Stimulated activated CD4-positive, alpha-beta T cell treated with anti-CD3 and anti-CD28 coated beads, Interleukin-12 subunit alpha, Interleukin-12 subunit beta, amount 100 ng/mL, for 48 hours (primary cell): ENCODE measurements at regions not wholly inside any gene's neighbourhood (a gene's known extent, or its start where the extent isn't known, plus 50 kb on each side); places are given as distances from the start of the nearest gene placed in this dataset.
"Not testable (repeated sequence)": the region's sequence is repeated elsewhere in the genome, so short reads cannot be mapped to it uniquely, and the experiment has no call there.

Experiments
- DNase-seq, 3 donors: peaks; one replicate each; pipeline ENCODE4 v3.0.0-alpha.2; 2020; ENCODE audit warnings: low read depth in 2 of 3, low spot score in 1 of 3

DNA sequence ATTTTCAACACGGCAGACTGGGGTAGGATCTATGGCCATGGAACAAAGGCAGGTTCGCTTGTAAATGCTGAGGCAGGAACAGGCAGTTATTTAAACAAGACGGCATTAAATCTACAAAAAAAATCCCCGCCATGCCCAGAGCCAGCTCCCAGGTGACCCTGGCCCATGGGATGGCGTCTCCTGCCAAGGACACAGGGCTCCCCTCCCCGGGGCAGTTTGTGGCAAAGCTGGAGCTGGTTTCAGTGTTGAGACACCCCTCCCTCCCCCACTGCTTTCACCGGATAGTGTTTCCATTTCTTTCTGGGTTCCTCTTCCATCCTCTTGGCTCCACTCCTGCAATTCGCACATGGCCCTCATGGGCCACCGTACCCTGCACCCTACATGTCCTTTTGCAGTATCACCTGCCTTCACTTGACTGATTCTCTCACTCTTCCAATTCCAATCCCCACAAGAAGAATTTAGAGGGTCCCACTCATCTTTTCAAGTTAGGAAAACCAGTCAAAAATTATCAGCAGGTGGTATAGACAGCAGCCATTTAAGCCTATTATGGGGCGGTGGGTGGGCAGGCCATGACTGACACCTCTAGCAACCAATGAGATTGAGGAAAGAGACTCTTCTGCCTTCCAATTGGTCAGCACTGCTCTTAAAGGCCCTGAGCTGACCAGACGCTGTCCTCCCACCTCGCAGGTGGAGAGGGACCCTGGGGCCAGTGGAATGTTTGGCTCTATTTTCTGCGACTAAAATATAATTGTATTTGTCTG, 52.0 kb downstream of the OLIG1 start:
- DNase-seq, result peak in 1 of 3 donors; percentile 12

DNA sequence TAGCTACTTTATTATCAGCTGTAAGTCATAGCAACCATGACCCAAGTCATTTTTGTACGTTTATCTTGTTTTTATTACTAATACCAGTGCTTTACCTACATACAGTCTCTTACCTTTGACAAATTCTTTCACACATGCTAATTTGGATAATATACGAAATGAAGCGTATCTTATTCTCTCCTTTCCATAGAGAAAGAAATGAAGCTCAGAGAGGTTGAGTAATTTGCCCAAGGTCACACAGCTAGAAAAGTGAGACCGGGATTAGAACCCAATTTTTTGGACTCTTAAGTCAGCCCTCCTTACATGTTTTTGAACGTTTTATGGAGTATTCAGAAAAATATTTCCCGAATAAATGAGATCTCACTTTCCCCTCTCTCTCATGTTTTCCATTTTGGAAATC, 52.6 kb downstream of the OLIG1 start:
- DNase-seq, result no peak

DNA sequence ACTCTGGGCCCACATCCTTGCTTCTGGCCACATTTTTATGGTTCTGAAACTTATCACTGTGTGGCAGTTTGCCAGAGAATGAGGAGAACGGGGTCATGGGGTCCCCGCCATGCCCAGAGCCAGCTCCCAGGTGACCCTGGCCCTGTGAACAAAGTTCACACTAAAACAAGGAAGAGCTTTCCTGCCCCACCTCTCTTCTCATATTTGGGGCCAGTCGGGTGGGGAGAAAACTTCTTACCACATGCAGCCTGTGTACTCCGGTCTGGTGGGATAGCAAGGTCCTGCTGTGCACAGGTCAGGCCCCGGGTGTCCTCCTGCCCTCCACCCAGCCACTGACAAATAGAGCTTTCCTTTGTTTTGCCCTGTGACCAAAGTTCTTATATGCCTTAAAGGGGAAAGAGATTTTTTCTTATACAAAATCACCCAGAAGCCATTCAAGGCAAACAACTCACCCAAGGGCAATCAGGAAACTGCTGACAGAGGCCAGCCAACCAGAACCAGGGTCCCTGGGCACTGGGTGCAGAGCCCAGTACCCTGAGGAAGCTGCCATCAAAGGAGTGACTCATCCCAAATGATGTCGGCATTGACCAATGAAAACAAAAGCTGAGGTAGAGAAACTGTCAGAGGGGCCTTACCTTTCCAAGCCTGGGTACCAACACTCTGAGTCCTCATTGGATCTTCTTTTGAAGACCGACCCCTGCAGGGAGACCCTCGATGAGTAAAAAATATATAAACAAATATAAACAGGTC, 53.6 kb downstream of the OLIG1 start:
- DNase-seq, result no peak

DNA sequence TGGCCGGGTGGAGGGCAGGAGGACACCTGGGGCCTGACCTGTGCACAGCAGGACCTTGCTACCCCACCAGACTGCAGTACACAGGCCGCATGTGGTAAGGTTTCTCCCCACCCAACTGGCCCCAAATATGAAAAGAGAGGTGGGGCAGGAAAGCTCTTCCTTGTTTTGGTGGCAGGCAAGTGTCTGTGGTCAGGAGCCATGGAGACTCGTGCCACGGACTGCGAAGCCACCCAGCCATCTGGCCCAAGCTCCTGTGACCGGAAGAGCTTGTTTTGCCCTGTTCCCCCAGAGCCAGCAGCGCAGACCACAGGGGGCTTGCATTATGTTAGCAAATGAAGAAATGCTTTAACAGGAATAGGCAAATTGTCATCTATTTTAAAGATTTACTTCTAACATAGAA, 54.9 kb downstream of the OLIG1 start:
- DNase-seq, result no peak

DNA sequence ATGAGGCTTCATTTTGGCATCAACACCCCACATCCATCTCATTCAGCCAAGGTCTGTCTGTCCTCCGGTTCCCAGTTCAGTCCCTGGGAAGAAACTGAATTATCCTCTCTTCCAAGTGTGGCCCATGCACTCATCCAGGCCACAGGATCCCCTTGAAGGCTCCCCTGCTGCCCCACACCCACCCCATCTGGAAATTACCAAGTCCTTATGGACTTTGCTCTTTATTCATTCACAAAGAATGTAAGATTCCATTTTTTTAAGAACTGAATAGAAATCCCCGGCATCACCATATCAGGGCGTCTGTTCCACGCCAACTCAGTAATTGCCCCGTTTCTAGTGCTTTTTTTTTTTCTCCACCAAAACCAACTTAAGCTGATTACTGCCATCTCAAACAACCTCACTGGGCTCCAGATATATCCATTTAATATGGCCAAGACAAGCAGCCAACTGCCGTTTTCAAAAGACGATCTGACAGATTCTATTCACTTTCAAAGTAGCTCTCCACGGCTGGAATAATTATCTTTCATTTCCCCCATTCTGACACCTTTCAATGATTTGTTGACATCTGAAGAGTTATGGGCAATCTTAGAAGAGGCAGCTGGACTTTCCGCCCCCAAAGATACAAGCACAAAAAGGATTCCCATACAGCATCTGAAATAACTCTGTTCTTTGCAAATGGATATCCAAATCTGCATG, 55.9 kb downstream of the OLIG1 start:
- no peak for DNase-seq

DNA sequence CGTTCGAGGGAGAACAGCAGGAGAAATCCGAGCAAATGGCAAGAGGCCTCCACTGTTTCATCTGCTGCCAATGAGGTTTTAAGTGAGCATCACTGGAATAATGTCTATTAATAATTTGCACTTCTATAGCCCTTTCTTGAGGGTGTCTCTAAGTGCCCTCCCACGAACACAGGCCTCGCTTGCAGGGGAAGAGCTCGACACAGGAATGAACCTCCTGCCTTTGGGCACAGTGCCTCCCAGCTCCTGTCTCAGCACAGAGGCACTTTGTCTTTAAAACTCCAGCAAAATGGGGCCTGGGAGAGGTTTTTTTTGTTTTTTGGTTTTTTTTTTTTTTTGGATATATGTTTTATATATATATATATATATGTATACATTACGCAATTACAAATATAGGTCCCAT, 56.6 kb downstream of the OLIG1 start:
- DNase-seq, result no peak

DNA sequence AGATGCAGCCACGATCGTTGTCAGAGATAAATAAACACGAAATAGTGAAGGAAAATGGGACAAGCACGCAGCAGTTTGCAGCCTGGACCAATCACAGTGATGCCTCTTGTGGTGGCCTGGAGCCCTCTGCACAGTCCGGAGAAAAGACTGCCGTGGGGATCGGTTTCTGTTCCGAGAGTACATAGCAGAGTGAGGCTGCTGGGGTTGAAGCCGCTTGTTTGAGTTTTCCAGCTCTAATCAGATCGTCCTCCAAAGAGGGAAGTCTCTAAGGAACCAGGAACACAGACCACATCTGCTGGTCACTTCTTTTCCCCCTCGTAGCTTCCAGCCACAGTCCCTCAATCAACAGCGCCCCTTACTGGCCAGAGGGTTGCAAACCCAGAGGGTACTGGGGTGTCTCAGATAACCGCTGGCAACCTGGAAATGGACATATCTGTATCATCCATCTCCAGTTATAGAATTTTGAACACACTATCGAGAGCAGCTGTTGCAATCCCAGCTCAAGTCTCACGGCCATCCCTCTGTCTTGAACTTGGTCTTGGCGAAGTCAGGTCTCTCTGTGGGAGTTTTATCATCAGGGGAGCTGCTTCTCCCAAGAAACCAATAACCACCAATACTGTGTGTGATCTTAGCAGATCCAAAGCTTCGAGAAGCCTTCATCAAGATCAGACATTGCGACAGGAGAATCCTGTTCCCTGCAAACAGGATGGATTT, 57.4 kb downstream of the OLIG1 start:
- DNase-seq, result peak; percentile 21 to 62 (median 51)

DNA sequence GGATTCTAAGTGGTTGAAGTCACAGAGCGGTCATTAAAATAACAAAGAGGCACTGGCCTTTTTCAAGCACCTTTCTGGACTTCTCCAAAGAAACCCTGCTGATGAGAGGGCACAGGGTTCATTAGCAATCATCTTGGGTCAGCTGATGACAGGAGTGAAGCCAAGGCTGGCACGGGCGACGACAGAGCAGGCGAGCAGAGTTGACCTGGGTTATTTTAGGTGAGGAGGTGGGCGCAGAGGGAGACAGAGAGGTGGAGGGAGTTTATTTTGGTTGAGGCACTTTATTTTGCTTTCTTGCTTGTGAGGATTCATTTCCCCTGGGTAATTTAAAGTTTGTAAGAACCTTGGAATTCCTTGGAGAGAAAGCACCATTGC, 57.9 kb downstream of the OLIG1 start:
- no peak for DNase-seq

DNA sequence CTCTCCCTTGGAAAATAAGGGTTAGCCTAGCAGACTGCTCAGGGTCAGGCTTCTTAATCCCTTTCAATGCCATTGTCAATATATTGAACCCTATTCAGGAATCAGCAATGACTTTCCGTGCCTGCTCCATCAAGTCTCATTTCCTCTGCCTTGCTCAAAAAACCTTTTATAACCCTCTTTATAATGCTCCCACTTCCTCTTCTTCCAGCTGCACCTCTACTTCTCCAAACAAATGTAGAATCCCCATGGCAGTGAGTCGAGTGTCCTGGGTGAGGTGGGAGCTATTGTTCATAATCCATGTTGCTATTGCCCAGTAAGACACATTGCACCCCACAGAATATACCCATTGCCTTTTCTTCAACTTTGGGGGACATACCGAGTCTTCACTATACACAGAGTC, 58.6 kb downstream of the OLIG1 start:
- DNase-seq, result no peak

DNA sequence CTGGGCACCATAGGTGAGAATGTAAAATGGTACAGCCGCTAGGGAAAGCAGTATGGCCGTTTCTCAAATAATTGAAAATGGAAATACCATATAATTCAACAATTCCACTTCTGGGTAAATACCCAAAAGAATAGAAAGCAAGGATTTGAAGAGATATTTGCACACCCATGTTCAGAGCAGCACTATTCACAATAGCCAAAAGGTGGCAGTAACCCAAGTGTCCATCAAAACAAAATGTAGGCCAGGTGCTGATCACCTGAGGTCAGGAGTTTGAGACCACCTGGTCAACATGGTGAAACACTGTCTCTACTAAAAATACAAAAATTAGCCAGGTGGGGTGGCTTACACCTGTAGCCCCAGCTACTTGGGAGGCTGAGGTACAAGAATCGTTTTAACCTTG, 62.1 kb downstream of the OLIG1 start:
- no peak for DNase-seq

DNA sequence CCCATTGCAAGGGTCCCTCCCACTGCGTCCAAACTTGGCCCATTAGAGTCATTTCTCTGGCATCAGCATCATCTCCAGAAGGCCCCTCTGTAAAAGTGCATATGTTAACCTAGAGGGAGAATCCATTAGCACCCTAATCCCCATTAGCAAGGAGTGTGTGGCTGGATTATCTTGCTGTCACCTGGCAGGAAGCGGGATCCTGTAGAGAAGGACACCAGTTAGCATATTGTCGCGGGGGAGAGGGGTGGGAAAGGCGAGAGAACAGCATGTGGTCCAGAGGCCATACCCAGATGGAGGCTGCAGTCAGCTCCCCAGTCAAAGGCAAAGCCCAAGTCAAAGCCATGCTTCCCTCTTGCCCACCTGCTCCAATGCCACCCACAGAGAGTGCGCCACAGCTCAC, 64.0 kb downstream of the OLIG1 start:
- no peak for DNase-seq

DNA sequence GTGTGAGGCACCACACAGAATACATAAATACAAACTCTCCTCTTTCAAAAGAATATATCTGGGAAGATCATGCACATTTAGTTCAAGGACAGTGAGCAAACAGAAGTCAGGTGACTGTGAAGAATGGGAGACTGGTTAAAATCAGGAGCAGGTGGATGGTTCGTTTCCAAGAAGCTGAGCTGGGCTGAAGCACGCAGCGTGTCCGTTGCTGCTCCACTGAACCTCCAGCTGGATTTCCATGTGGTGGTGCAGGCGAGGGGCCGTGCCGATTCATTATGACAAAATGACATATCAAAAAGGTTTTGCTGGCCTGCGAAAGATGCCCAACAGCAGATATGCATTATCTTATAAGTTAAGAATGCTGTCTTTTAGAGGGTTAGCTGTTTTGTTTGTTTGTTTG, 66.0 kb downstream of the OLIG1 start:
- DNase-seq, result no peak

DNA sequence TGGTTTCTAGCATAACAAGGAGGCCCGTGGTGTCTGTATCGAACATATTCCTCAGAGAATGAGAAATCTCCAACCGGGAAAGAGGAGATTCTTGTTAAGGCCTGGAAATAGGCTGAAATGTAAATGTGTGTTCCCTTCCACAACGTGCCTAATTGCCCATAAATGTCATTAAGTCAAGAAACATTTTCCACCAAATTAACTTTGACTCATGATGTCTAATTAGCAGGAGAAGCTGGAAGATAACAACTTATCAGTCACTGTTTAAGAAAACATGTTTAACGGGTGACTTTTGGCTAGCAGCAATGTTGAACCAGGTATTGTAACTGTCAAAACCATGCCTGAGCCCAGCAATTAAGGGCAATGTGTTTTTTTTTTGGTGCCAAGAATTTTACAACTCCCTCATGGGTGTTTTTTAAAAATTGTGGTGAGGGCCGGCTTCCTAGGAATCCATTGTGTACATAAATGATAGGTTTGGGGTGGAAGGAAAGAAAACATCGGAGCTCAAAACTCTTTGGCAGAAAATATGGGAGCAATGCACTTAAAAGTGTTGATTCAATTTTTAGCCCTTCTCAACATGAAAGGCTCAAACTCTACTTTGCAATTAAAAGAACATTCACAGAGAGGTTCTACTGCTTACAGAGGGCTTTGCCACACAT, 67.0 kb downstream of the OLIG1 start:
- no peak for DNase-seq

DNA sequence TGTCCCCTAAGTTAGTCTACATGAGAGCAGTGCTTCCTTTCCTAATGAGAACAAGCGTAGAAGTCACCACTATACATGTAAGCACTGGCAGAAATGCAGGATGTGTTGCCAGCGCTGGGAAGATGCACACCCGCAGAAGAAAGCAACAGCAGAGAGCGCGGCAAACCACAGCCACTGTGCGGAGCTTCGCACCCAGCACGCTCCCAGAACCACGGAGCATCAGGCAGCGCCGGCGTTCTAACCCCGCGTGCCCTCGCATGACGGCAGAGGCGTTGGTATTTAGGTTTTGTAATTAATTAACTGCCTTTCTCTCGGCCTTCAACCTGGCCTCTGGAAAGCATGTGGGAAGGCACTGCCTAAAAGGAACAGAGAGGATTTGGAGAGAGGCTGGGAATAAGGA, 69.1 kb downstream of the OLIG1 start:
- DNase-seq, result no peak

DNA sequence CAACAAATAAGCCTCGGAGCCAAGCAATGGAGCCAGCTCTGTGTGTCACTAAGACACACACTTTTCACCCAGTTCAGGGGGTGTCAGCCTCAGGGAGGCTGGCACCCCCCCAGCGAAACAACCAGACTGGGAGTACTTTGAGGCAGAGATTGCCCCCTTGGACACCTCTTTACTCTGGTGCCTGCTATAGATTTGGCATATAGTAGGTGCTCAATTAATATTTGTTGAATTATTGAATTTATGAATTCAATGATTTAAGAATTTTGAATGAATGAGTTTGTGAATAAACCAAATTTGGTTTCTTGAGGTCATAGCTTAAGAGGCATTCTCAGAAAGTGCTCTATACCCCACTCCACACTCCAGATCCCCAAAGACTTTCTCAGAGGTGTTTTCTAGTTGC, 70.3 kb downstream of the OLIG1 start:
- no peak for DNase-seq

DNA sequence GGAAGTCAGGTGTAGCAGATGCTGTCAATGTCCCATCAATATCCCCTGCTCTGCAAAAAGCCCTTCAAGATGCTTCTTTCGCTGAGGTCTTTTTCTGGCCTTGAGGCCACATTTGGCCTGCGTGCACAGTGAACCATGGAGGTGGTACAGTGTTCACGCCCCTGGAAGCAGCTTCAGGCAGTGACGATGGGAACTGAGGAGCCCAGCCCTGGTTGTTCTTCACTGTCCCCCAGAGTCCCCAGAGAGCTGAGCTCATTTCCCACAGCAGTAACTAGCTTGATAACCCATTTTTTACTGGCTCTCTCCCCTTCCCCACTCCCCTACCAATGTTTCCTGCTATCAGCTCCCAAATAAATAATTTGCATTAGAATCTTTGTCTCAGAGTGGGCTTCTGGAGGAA, 76.5 kb downstream of the OLIG1 start:
- no peak for DNase-seq

DNA sequence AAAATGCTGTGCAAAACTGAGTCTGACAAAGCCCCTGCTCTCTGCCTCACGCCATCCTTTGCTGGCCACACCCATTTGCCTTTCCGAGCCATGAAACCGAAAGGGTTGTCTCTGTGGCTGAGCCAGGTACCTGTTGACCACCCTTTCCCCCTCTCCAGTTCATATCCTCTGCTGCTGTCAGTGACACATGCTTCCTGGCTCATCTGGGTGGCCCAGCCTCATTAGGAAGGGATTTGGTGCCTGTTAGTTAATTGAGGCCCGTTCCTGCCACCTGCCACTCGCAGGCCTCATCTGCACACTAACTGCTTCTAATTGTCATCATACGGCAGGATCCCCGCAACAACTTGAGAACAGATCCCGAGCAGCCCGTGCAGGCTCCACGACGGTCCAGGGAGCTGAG, 79.2 kb downstream of the OLIG1 start:
- no peak for DNase-seq

DNA sequence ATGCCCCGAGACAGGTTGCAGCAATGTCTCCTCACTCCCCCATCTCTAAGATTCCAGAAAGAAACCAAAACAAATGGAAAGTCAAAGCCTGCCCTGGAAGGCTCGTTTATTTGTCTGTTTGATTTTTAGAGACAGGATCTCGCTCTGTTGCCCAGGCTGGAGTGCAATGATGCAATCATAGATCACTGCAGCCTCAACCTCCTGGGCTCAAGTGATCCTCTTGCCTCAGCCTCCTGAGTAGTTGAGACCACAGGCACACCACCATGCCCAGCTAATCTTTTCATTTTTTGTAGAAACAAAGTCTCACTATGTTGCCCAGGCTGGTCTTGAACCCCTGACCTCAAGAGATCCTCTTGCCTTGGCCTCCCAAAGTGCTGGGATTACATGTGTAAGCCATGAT, 78.8 kb upstream of the IFNAR2 start:
- not testable (repeated sequence) for DNase-seq

DNA sequence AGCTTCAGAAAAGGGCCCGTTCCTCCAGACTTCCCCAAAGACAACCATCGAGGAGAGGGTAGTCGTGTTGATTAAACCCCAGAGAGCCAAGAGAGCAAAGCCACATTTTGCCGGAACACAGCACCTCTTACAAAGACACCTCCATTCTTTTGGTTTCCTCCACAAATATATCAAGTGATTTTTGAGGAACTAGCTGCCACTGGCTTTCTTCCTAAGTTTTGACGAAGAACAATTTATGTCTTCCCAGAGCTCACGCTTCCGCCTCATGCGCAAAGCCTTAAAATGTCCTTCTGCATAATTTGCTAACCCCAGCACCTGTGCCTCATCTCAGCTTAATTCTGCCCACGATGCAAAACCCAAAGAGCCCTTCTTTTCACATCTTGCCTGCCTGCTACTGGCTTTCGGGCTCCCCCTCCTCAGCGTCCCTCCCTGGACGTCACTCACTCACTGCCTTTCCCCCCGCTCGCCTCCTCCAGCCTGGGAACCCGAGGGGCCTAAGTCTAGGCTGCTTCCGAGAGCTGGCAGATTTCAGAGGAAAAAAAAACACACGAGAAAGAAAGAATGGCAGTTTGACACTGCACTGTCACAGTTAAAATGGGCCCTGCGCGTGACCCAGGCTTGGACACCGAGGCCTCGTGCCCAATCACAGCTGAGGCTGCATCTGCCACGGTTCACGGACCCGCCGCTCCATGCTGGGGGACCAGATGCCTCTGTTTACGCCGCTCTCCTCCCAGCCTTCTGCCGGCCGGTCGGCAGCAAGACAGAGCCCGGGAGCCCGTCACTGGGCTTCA, 77.6 kb upstream of the IFNAR2 start:
- no peak for DNase-seq

DNA sequence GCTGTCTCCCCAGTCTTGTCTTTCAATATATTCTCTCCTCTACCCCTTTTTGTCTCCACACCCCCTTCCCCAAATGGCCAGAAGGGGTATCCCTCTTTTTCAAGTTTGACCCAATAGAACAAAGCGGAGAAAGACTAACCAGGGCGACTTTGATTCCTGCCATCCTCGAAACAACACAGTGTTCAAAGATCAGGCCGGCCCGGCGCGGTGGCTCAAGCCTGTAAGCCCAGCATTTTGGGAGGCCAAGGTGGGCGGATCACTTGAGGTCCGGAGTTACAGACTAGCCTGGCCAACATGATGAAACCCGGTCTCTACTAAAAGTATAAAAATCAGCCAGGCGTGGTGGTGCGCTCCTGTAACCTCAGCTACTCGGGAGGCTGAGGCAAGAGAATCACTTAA, 77.0 kb upstream of the IFNAR2 start:
- no peak for DNase-seq
